H54 (cell line): ENCODE measurements at regions not wholly inside any gene's neighbourhood (a gene's known extent, or its start where the extent isn't known, plus 50 kb on each side); places are given as distances from the start of the nearest gene placed in this dataset.

Experiments
- DNase-seq: peaks from one replicate; pipeline ENCODE4 v3.0.0; 2011; ENCODE audit warnings: low spot score, mixed read lengths; ENCODE audit not compliant: insufficient read length
- FAIRE-seq: peaks from 3 replicates; lab custom pipeline; 2011; peaks lifted over from hg19 to GRCh38; lab: Jason Lieb, UNC
- POLR2A ChIP-seq: IDR thresholded peaks from 2 replicates; pipeline ENCODE4 v1.6.1; 2011; ENCODE audit warnings: low read depth, mild to moderate bottlenecking, low read length

GRCh38 chr10:43892062-43892770 lies 243.5 kb upstream of the ZNF32 start:
- FAIRE-seq (no peak), DNase-seq (no peak)
- no peak for TF ChIP-seq POLR2A

GRCh38 chr10:43891241-43891640 lies 242.6 kb upstream of the ZNF32 start:
- TF ChIP-seq POLR2A, result no peak
- DNase-seq (no peak), FAIRE-seq (no peak)

GRCh38 chr10:43890124-43890523 lies 241.4 kb upstream of the ZNF32 start:
- no peak for TF ChIP-seq POLR2A
- FAIRE-seq (no peak), DNase-seq (no peak)

GRCh38 chr10:43888586-43888985 lies 239.9 kb upstream of the ZNF32 start:
- no peak for TF ChIP-seq POLR2A
- no peak for DNase-seq
- no peak for FAIRE-seq

GRCh38 chr10:43885842-43886241 lies 237.2 kb upstream of the ZNF32 start:
- DNase-seq (no peak), FAIRE-seq (no peak)
- no peak for TF ChIP-seq POLR2A

- no peak for FAIRE-seq
- no peak for TF ChIP-seq POLR2A
- no peak for DNase-seq
Observed at GRCh38 chr10:43885252-43885651, 236.6 kb upstream of the ZNF32 start.

- no peak for TF ChIP-seq POLR2A
- no peak for FAIRE-seq
- DNase-seq, result no peak
Observed at GRCh38 chr10:43884501-43885105, 235.9 kb upstream of the ZNF32 start.

GRCh38 chr10:43882711-43883110 lies 234.0 kb upstream of the ZNF32 start:
- no peak for DNase-seq
- TF ChIP-seq POLR2A, result no peak
- FAIRE-seq, result no peak

GRCh38 chr10:43881657-43882056 lies 233.0 kb upstream of the ZNF32 start:
- no peak for TF ChIP-seq POLR2A
- FAIRE-seq (no peak), DNase-seq (no peak)

GRCh38 chr10:43880160-43880559 lies 231.5 kb upstream of the ZNF32 start:
- DNase-seq, result no peak
- no peak for TF ChIP-seq POLR2A
- FAIRE-seq, result no peak

GRCh38 chr10:43879742-43880141 lies 231.1 kb upstream of the ZNF32 start:
- FAIRE-seq (no peak), DNase-seq (no peak)
- no peak for TF ChIP-seq POLR2A

- FAIRE-seq, result no peak
- no peak for TF ChIP-seq POLR2A
- DNase-seq, result no peak
Observed at GRCh38 chr10:43879162-43879561, 230.5 kb upstream of the ZNF32 start.

GRCh38 chr10:43878386-43878785 lies 229.7 kb upstream of the ZNF32 start:
- no peak for FAIRE-seq
- TF ChIP-seq POLR2A, result no peak
- no peak for DNase-seq

GRCh38 chr10:43876976-43877375 lies 228.3 kb upstream of the ZNF32 start:
- no peak for DNase-seq
- no peak for TF ChIP-seq POLR2A
- no peak for FAIRE-seq

- FAIRE-seq, result no peak
- TF ChIP-seq POLR2A, result no peak
- DNase-seq, result no peak
Observed at GRCh38 chr10:43874984-43875383, 226.3 kb upstream of the ZNF32 start.
